ENCODE measurements at regions not wholly inside any gene's neighbourhood (a gene's known extent, or its start where the extent isn't known, plus 50 kb on each side); places are given as distances from the start of the nearest gene placed in this dataset.

- Mint-ChIP-seq H3K27me3 (peaks cover 3 to 4% of the 10 kb centered on the region in 2 donors), H3K27ac (no peak overlapping the region), H3K4me3 (no peak overlapping the region), H3K4me1 (peaks cover 3 to 21% (median 11%) of the 10 kb centered on the region in 3 donors), H3K9me3 (no peaks in the 10 kb centered on the region), H3K36me3 (no peaks in the 10 kb centered on the region)
- H3K27me3 ChIP-seq (replicated peaks in 1 of 2; ENCODE audit: control insufficient read depth in 2 of 2, extremely low read depth in 1 of 2, insufficient read depth in 2 of 2, low read length in 1 of 2): peaks cover 0 to 4% of the 10 kb centered on the region in 2 experiments
- no peaks in the 10 kb centered on the region for H3K9me3 ChIP-seq
- no peak for ATAC-seq (replicated peaks in 1 of 4)
- DNase-seq: no peak
- no peak overlapping the region for H3K4me3 ChIP-seq (ENCODE audit: control insufficient read depth in 1 of 2, extremely low read depth in 1 of 2, low read length in 1 of 2)
- H3K4me1 ChIP-seq (ENCODE audit: control insufficient read depth in 1 of 2, extremely low read depth in 1 of 2, insufficient read depth in 2 of 2, low read length in 2 of 2): peaks cover 0 to 4% of the 10 kb centered on the region in 2 experiments
- 86% methylated on average over 4 of the region's 7 CpGs for WGBS (ENCODE audit: insufficient coverage)
- no peak overlapping the region for H3K27ac ChIP-seq (ENCODE audit: low read length)
- no peaks in the 10 kb centered on the region for H3K36me3 ChIP-seq (ENCODE audit: control insufficient read depth in 2 of 2, extremely low read depth in 1 of 2, insufficient read depth in 1 of 2, low read length in 1 of 2)
- POLR2A ChIA-PET: no interaction called here
- CTCF ChIA-PET: interaction anchor here in 1 of 2 donors (0.6 kb wide), 1 partner anchor 461 kb away, joined by 4 read pairs; no protein-coding TSS in a partner anchor
Observed at GRCh38 chr9:108787690-108788048, 68.1 kb downstream of the ACTL7B start.

DNA sequence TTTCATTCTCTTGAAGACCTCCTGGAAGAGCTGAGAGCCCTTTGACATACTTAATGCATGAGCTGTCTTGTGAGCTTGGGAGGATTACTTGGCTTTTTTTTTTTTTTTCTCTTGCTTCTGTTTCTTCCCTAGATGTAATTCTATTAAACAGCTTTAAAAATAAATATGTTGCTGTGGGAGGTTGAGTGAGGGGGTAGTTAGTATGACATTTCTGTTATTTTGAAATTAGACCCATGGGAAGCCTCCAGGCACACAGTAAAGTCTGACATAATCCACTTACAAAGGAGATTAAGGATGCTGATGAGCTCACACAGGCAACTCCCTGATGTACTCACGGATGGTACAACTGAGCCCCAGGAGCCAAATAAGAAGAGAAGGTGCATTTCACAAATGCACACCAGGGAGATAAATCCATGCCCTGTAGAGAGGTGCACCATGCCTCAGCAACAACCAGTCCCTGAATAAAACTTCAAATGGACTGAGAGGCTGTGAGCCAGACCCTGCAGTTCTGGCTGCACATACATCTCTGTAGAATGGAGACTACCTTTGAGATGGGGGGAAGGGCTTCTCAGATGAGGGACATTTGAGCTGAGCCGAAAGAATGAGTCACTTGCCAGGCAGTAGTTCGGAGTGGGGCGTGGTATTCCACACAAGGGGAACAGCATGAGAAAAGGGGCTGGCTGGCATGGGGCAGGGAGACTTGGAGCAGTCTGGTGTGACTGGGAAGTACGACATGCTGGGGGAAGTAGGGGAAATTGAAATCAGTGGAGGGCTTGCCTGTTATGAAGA lies 68.7 kb downstream of the ACTL7B start:
- WGBS (ENCODE audit: insufficient coverage): 81% methylated on average over 5 of the region's 5 CpGs
- no peak for ATAC-seq (replicated peaks in 1 of 4)
- Mint-ChIP-seq H3K4me1 (peaks cover 3 to 21% (median 11%) of the 10 kb centered on the region in 3 donors), H3K36me3 (no peaks in the 10 kb centered on the region), H3K27me3 (peaks cover 3 to 4% of the 10 kb centered on the region in 2 donors), H3K9me3 (no peaks in the 10 kb centered on the region), H3K27ac (no peak overlapping the region), H3K4me3 (no peak overlapping the region)
- POLR2A ChIA-PET: no interaction called here
- H3K36me3 ChIP-seq (ENCODE audit: control insufficient read depth in 2 of 2, extremely low read depth in 1 of 2, insufficient read depth in 1 of 2, low read length in 1 of 2): no peaks in the 10 kb centered on the region
- H3K27ac ChIP-seq (ENCODE audit: low read length): no peak overlapping the region
- no peak for DNase-seq
- no peak overlapping the region for H3K4me3 ChIP-seq (ENCODE audit: control insufficient read depth in 1 of 2, extremely low read depth in 1 of 2, low read length in 1 of 2)
- CTCF ChIA-PET: interaction anchor here in 1 of 2 donors (0.6 kb wide), 1 partner anchor 462 kb away, joined by 4 read pairs; no protein-coding TSS in a partner anchor
- peaks cover 0 to 4% of the 10 kb centered on the region in 2 experiments for H3K27me3 ChIP-seq (replicated peaks in 1 of 2; ENCODE audit: control insufficient read depth in 2 of 2, extremely low read depth in 1 of 2, insufficient read depth in 2 of 2, low read length in 1 of 2)
- H3K9me3 ChIP-seq: no peaks in the 10 kb centered on the region
- peaks cover 0 to 4% of the 10 kb centered on the region in 2 experiments for H3K4me1 ChIP-seq (ENCODE audit: control insufficient read depth in 1 of 2, extremely low read depth in 1 of 2, insufficient read depth in 2 of 2, low read length in 2 of 2)

DNA sequence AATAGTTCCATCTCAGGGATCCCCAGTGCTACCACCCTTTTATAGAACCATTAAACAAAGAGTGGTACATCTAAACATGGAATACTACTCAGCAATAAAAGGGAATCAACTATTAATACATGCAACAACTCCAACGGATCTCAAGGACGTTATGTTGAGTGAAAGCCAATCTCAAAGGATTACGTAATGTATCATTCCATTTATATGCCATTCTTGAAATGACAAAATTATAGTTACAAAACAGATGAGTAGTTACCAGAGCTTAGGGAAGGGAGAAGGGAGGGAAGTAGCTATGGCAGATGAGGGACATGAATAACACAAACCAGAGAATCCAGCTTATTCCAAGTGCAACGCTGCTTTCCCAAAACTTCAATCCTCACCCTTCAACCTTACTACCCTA lies 69.5 kb downstream of the ACTL7B start:
- Mint-ChIP-seq H3K9me3 (no peaks in the 10 kb centered on the region), H3K27ac (no peak overlapping the region), H3K36me3 (no peaks in the 10 kb centered on the region), H3K27me3 (peaks cover 6 to 10% of the 10 kb centered on the region in 2 donors), H3K4me3 (no peak overlapping the region), H3K4me1 (peaks cover 3 to 21% (median 11%) of the 10 kb centered on the region in 3 donors)
- CTCF ChIA-PET: no interaction called here
- no peak for DNase-seq
- no peak for ATAC-seq (replicated peaks in 1 of 4)
- H3K27ac ChIP-seq (ENCODE audit: low read length): no peak overlapping the region
- peaks cover 0 to 4% of the 10 kb centered on the region in 2 experiments for H3K27me3 ChIP-seq (replicated peaks in 1 of 2; ENCODE audit: control insufficient read depth in 2 of 2, extremely low read depth in 1 of 2, insufficient read depth in 2 of 2, low read length in 1 of 2)
- H3K36me3 ChIP-seq (ENCODE audit: control insufficient read depth in 2 of 2, extremely low read depth in 1 of 2, insufficient read depth in 1 of 2, low read length in 1 of 2): no peaks in the 10 kb centered on the region
- WGBS (ENCODE audit: insufficient coverage): no CpG with 5 or more reads among the region's 4 CpGs
- peaks cover 0 to 4% of the 10 kb centered on the region in 2 experiments for H3K4me1 ChIP-seq (ENCODE audit: control insufficient read depth in 1 of 2, extremely low read depth in 1 of 2, insufficient read depth in 2 of 2, low read length in 2 of 2)
- no peaks in the 10 kb centered on the region for H3K9me3 ChIP-seq
- no peak overlapping the region for H3K4me3 ChIP-seq (ENCODE audit: control insufficient read depth in 1 of 2, extremely low read depth in 1 of 2, low read length in 1 of 2)
- POLR2A ChIA-PET: no interaction called here

DNA sequence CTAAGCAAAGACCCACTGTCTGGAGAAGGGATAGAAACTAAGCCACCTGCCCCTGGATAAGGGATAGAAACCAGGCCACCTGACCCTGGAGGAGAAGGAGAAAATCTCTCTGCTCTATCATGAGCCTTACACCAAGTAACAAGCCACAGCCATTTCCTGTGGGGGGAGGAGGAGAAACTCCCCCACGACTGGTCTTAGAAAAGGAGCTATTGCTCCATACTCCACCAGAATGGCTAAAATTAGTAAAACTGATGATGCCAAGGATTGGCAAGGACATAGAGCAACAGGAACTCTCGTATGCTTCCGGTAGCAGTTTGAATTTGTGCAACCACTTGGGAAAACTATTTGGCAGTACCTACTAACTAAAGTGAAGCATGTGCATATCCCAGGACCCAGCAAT lies 70.8 kb downstream of the ACTL7B start:
- no CpG with 5 or more reads among the region's 3 CpGs for WGBS (ENCODE audit: insufficient coverage)

GRCh38 chr9:108783731-108784495 lies 71.9 kb downstream of the ACTL7B start:
- Histone ChIP-seq H3K4me1 (ENCODE audit: control insufficient read depth in 1 of 2, extremely low read depth in 1 of 2, insufficient read depth in 2 of 2, low read length in 2 of 2) (peaks cover 0 to 4% of the 10 kb centered on the region in 2 experiments), H3K4me3 (ENCODE audit: control insufficient read depth in 1 of 2, extremely low read depth in 1 of 2, low read length in 1 of 2) (no peak overlapping the region), H3K27me3 (replicated peaks in 1 of 2; ENCODE audit: control insufficient read depth in 2 of 2, extremely low read depth in 1 of 2, insufficient read depth in 2 of 2, low read length in 1 of 2) (peaks cover 0 to 9% of the 10 kb centered on the region in 2 experiments), H3K9me3 (no peaks in the 10 kb centered on the region), H3K27ac (ENCODE audit: low read length) (no peak overlapping the region), H3K36me3 (ENCODE audit: control insufficient read depth in 2 of 2, extremely low read depth in 1 of 2, insufficient read depth in 1 of 2, low read length in 1 of 2) (no peaks in the 10 kb centered on the region)
- ATAC-seq (replicated peaks in 1 of 4) (no peak), DNase-seq (no peak)
- no peak overlapping the region for H3K27ac Mint-ChIP-seq
- no peaks in the 10 kb centered on the region for H3K36me3 Mint-ChIP-seq
- peaks cover 3 to 21% (median 11%) of the 10 kb centered on the region in 3 donors for H3K4me1 Mint-ChIP-seq
- POLR2A ChIA-PET: no interaction called here
- peaks cover 15 to 19% of the 10 kb centered on the region in 2 donors for H3K27me3 Mint-ChIP-seq
- CTCF ChIA-PET: no interaction called here
- H3K4me3 Mint-ChIP-seq: no peak overlapping the region
- H3K9me3 Mint-ChIP-seq: no peaks in the 10 kb centered on the region
- WGBS (ENCODE audit: insufficient coverage): 93% methylated on average over 5 of the region's 14 CpGs

More for the DNA sequence above, 70.8 kb downstream of the ACTL7B start:
- H3K4me1 ChIP-seq (ENCODE audit: control insufficient read depth in 1 of 2, extremely low read depth in 1 of 2, insufficient read depth in 2 of 2, low read length in 2 of 2): peaks cover 0 to 4% of the 10 kb centered on the region in 2 experiments
- Mint-ChIP-seq H3K9me3 (no peaks in the 10 kb centered on the region), H3K4me3 (no peak overlapping the region), H3K4me1 (peaks cover 3 to 21% (median 11%) of the 10 kb centered on the region in 3 donors), H3K27ac (no peak overlapping the region), H3K36me3 (no peaks in the 10 kb centered on the region), H3K27me3 (peaks cover 9 to 15% of the 10 kb centered on the region in 2 donors)
- ChIA-PET POLR2A (no interaction called here), CTCF (no interaction called here)
- no peak for ATAC-seq (replicated peaks in 1 of 4)
- DNase-seq: no peak
- H3K27me3 ChIP-seq (replicated peaks in 1 of 2; ENCODE audit: control insufficient read depth in 2 of 2, extremely low read depth in 1 of 2, insufficient read depth in 2 of 2, low read length in 1 of 2): peaks cover 0 to 4% of the 10 kb centered on the region in 2 experiments
- H3K9me3 ChIP-seq: no peaks in the 10 kb centered on the region
- no peaks in the 10 kb centered on the region for H3K36me3 ChIP-seq (ENCODE audit: control insufficient read depth in 2 of 2, extremely low read depth in 1 of 2, insufficient read depth in 1 of 2, low read length in 1 of 2)
- H3K4me3 ChIP-seq (ENCODE audit: control insufficient read depth in 1 of 2, extremely low read depth in 1 of 2, low read length in 1 of 2): no peak overlapping the region
- no peak overlapping the region for H3K27ac ChIP-seq (ENCODE audit: low read length)

- H3K27me3 Mint-ChIP-seq: peaks cover 21 to 25% of the 10 kb centered on the region in 2 donors
- no peak for ATAC-seq (replicated peaks in 1 of 4)
- peaks cover 0 to 4% of the 10 kb centered on the region in 2 experiments for H3K4me1 ChIP-seq (ENCODE audit: control insufficient read depth in 1 of 2, extremely low read depth in 1 of 2, insufficient read depth in 2 of 2, low read length in 2 of 2)
- H3K36me3 Mint-ChIP-seq: no peaks in the 10 kb centered on the region
- 26% methylated on average over 5 of the region's 6 CpGs for WGBS (ENCODE audit: insufficient coverage)
- no peak overlapping the region for H3K4me3 Mint-ChIP-seq
- H3K4me3 ChIP-seq (ENCODE audit: control insufficient read depth in 1 of 2, extremely low read depth in 1 of 2, low read length in 1 of 2): no peak overlapping the region
- no peaks in the 10 kb centered on the region for H3K36me3 ChIP-seq (ENCODE audit: control insufficient read depth in 2 of 2, extremely low read depth in 1 of 2, insufficient read depth in 1 of 2, low read length in 1 of 2)
- ChIA-PET CTCF (no interaction called here), POLR2A (no interaction called here)
- no peaks in the 10 kb centered on the region for H3K9me3 ChIP-seq
- peak overlapping the region in 1 of 2 donors; percentile 17 for H3K27ac Mint-ChIP-seq
- H3K4me1 Mint-ChIP-seq: peaks cover 3 to 21% (median 11%) of the 10 kb centered on the region in 3 donors
- DNase-seq: no peak
- H3K27me3 ChIP-seq (replicated peaks in 1 of 2; ENCODE audit: control insufficient read depth in 2 of 2, extremely low read depth in 1 of 2, insufficient read depth in 2 of 2, low read length in 1 of 2): peaks cover 0 to 14% of the 10 kb centered on the region in 2 experiments
- no peak overlapping the region for H3K27ac ChIP-seq (ENCODE audit: low read length)
- no peaks in the 10 kb centered on the region for H3K9me3 Mint-ChIP-seq
Observed at GRCh38 chr9:108783326-108783725, 72.5 kb downstream of the ACTL7B start.
